Activated B cell treated with CpG ODN at 0.5 μM for 24 hours (primary cell): ENCODE measurements at regions not wholly inside any gene's neighbourhood (a gene's known extent, or its start where the extent isn't known, plus 50 kb on each side); places are given as distances from the start of the nearest gene placed in this dataset.

Experiments used
- ATAC-seq: fragments of 200-7000 bp; cut with Tn5 transposase; one replicate; pipeline ENCODE4 v1.10.0; 2021; ENCODE audit warnings: low read depth, mild to moderate bottlenecking, moderate library complexity
- CTCF ChIA-PET: fragments of 350-600 bp; sonication (Branson Sonifier 250); formaldehyde crosslinking; loops from one replicate; lab custom pipeline; 2021; ENCODE audit warnings: antibody characterized with exemption; lab: Charles Lee
- POLR2A ChIA-PET: fragments of 350-600 bp; sonication (Branson Sonifier 250); formaldehyde crosslinking; loops from one replicate; lab custom pipeline; 2021; ENCODE audit warnings: antibody characterized with exemption; lab: Charles Lee
- DNase-seq: peaks from one replicate; pipeline ENCODE4 v3.0.0; 2022
- H3K27ac Mint-ChIP-seq: one replicate; pipeline ENCODE4 v1.8.0; 2020; ENCODE audit warnings: mixed read lengths
- H3K27me3 Mint-ChIP-seq: one replicate; pipeline ENCODE4 v1.8.0; 2021; ENCODE audit warnings: mixed read lengths
- H3K36me3 Mint-ChIP-seq: one replicate; pipeline ENCODE4 v1.8.0; 2021; ENCODE audit warnings: low read depth, mixed read lengths
- H3K4me1 Mint-ChIP-seq: one replicate; pipeline ENCODE4 v1.8.0; 2021; ENCODE audit warnings: mixed read lengths
- H3K4me3 Mint-ChIP-seq: one replicate; pipeline ENCODE4 v1.8.0; 2020; ENCODE audit warnings: mild to moderate bottlenecking, mixed read lengths
- H3K9me3 Mint-ChIP-seq: one replicate; pipeline ENCODE4 v1.8.0; 2020; ENCODE audit warnings: mixed read lengths
- intact Hi-C: fragments of 100-400 bp; cut with micrococcal nuclease; formaldehyde crosslinking; loops from one replicate; pipeline ENCODE4 v1.15.1; 2024
- TF ChIP-seq, protein P1 (sequence below): fragments of 200-600 bp; IDR thresholded peaks from one replicate; pipeline ENCODE4 v1.8.0; 2022; ENCODE audit warnings: antibody characterized with exemption, mild to moderate bottlenecking

DNA sequence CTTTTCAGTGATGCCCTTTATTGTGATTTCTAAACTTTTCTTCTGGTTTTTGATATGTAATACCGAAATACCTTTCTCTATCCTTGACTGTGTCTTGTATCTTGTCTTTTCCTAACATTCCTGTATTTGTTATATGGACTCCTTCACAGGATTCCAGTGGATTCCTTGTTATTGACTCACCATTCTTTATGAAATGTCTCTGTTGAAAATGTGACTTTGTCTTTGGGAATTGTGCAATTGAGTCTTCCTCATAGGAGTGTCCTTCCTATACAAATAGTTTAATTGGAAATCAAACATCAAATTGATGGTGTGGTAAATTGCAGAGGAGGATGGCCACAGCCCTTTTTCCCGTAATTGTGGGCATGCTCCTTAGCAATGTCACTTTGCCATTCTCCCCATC is 296.6 kb upstream of the KITLG start:
- H3K27ac Mint-ChIP-seq = no peak overlapping the region
- no peak for ATAC-seq
- TF ChIP-seq, protein P1, sequence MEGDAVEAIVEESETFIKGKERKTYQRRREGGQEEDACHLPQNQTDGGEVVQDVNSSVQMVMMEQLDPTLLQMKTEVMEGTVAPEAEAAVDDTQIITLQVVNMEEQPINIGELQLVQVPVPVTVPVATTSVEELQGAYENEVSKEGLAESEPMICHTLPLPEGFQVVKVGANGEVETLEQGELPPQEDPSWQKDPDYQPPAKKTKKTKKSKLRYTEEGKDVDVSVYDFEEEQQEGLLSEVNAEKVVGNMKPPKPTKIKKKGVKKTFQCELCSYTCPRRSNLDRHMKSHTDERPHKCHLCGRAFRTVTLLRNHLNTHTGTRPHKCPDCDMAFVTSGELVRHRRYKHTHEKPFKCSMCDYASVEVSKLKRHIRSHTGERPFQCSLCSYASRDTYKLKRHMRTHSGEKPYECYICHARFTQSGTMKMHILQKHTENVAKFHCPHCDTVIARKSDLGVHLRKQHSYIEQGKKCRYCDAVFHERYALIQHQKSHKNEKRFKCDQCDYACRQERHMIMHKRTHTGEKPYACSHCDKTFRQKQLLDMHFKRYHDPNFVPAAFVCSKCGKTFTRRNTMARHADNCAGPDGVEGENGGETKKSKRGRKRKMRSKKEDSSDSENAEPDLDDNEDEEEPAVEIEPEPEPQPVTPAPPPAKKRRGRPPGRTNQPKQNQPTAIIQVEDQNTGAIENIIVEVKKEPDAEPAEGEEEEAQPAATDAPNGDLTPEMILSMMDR = no peak
- no peak for DNase-seq
- CTCF ChIA-PET = no interaction called here
- intact Hi-C loops = no loop called here
- H3K9me3 Mint-ChIP-seq = no peaks in the 10 kb centered on the region
- no peak overlapping the region for H3K4me3 Mint-ChIP-seq
- POLR2A ChIA-PET = no interaction called here
- no peaks in the 10 kb centered on the region for H3K4me1 Mint-ChIP-seq
- H3K36me3 Mint-ChIP-seq = no peaks in the 10 kb centered on the region
- no peaks in the 10 kb centered on the region for H3K27me3 Mint-ChIP-seq

DNA sequence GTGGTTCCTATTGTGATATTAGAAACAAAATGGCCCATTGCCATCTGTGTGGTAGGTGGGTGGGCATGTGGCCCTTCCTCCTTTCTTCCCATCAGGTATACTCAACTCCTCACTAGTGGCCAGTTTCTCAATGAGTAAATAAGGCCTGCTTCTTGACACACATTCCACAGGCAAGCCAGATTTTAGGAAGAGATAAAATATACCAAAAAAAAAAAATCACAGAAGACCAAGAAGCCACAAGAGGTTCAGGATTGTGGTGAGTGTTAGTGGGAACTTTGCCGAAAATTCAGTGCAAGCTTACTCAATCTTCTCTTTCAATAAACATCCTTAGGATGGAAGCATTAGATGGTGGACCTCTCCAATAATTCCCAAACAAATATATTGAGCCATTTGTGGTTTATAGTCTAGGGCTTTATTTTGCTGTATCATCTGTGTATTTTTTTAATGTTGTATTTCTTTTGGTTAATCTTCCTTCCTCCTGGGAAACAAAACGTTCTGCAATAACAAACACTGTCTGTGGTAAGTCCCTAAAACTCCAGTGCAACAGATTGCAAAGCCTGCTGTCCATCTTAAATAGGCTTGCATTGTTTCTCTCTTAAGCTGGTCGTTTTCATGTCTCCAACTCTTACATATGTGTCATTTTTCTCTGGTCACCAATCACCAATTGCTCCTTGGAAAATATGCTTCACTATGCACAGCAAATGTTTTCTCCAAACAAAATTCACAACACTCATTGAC is 289.9 kb upstream of the KITLG start:
- ATAC-seq = no peak
- TF ChIP-seq, protein P1 = no peak
- no peaks in the 10 kb centered on the region for H3K4me1 Mint-ChIP-seq
- no peak overlapping the region for H3K27ac Mint-ChIP-seq
- H3K4me3 Mint-ChIP-seq = no peak overlapping the region
- no peaks in the 10 kb centered on the region for H3K36me3 Mint-ChIP-seq
- POLR2A ChIA-PET = no interaction called here
- H3K27me3 Mint-ChIP-seq = no peaks in the 10 kb centered on the region
- CTCF ChIA-PET = no interaction called here
- intact Hi-C loops = no loop called here
- H3K9me3 Mint-ChIP-seq = no peaks in the 10 kb centered on the region
- no peak for DNase-seq

DNA sequence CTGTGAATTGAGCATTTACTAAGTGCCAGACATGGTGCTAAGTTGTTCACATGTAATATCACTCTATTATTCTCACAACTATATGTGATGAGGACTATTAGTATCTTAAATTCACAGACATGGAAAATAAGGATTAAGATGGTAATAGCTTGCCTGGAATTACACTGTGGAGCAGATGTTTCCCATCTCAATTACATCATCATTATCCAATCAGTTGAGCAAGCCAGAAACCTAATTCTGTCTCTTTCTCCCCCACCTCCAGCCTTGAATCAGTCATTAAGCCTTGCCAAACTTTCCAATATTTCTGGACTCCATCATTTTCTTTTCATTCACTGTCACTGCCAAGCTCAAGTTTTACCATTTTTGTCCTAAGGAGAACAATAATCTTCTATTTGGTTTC is 287.8 kb upstream of the KITLG start:
- Mint-ChIP-seq H3K4me1 (no peaks in the 10 kb centered on the region), H3K27me3 (no peaks in the 10 kb centered on the region), H3K36me3 (no peaks in the 10 kb centered on the region), H3K27ac (no peak overlapping the region), H3K4me3 (no peak overlapping the region), H3K9me3 (no peaks in the 10 kb centered on the region)
- ATAC-seq (no peak), DNase-seq (no peak)
- CTCF ChIA-PET = no interaction called here
- POLR2A ChIA-PET = no interaction called here
- intact Hi-C loops = no loop called here
- TF ChIP-seq, protein P1 = no peak

DNA sequence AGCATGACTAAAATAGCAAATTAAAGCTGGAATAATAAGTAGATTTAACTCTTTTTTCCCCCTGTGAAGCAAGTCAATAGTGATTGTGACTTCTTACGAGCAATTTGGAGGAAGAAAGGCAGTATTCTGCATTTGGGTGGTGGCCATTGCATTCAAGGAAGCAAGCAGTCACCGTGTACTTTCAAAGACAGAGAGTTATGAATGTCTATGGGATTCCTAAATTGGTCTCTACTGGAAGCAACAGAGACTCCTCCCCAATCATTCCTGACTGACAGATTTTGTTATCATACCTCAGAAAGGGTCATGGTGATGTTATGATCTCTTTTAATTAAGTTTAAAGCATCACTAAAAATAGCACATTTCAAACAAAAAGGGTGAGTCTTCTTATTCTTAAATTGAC is 287.2 kb upstream of the KITLG start:
- no peaks in the 10 kb centered on the region for H3K4me1 Mint-ChIP-seq
- H3K9me3 Mint-ChIP-seq = no peaks in the 10 kb centered on the region
- ChIA-PET CTCF (no interaction called here), POLR2A (no interaction called here)
- DNase-seq (no peak), ATAC-seq (no peak)
- no peaks in the 10 kb centered on the region for H3K27me3 Mint-ChIP-seq
- intact Hi-C loops = no loop called here
- TF ChIP-seq, protein P1 = no peak
- no peak overlapping the region for H3K4me3 Mint-ChIP-seq
- H3K36me3 Mint-ChIP-seq = no peaks in the 10 kb centered on the region
- no peak overlapping the region for H3K27ac Mint-ChIP-seq

DNA sequence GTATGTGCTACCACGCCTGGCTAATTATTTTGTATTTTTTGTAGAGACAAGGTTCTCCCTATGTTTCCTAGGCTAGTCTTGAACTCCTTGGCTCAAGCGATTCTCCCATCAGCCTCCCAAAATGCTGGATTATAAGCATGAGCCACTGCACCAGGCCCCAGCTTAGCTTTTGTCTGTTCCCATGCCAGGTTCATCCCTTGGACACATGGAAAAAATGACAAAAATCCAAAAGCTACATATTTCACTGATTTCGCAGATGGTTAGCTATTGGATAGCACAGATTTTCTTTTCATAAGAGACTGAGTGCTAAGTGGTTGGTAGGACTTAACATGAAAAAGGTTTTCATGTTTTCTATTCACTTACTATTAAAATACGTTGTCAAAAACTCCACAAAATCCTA is 286.6 kb upstream of the KITLG start:
- Mint-ChIP-seq H3K4me3 (no peak overlapping the region), H3K27me3 (no peaks in the 10 kb centered on the region), H3K27ac (no peak overlapping the region), H3K36me3 (no peaks in the 10 kb centered on the region), H3K4me1 (no peaks in the 10 kb centered on the region), H3K9me3 (no peaks in the 10 kb centered on the region)
- CTCF ChIA-PET = no interaction called here
- TF ChIP-seq, protein P1 = no peak
- POLR2A ChIA-PET = no interaction called here
- intact Hi-C loops = no loop called here
- DNase-seq (no peak), ATAC-seq (no peak)
